Calu3 (cell line): ENCODE measurements at regions not wholly inside any gene's neighbourhood (a gene's known extent, or its start where the extent isn't known, plus 50 kb on each side); places are given as distances from the start of the nearest gene placed in this dataset.

Source experiments
- BruUV-seq: library from RNA; stranded (reverse); fragments of 400-500 nt; replicated peaks from 2 replicates; lab custom pipeline; 2021; lab: Mats Ljungman, UMichigan
- CTCF ChIA-PET: fragments of 300-600 bp; sonication (Branson Sonifier 250); formaldehyde crosslinking; loops from one replicate; lab custom pipeline; 2022; ENCODE audit warnings: antibody characterized with exemption; lab: Charles Lee
- DNase-seq: peaks from one replicate; pipeline ENCODE4 v3.0.0; 2022
- H3K27ac Mint-ChIP-seq: one replicate; pipeline ENCODE4 v1.8.0; 2022; ENCODE audit warnings: mixed read lengths; ENCODE audit not compliant: unreplicated experiment
- H3K27me3 Mint-ChIP-seq: one replicate; pipeline ENCODE4 v1.8.0; 2022; ENCODE audit warnings: mixed read lengths; ENCODE audit not compliant: unreplicated experiment
- H3K36me3 Mint-ChIP-seq: one replicate; pipeline ENCODE4 v1.8.0; 2022; ENCODE audit warnings: mild to moderate bottlenecking, moderate library complexity, mixed read lengths; ENCODE audit not compliant: insufficient read depth, unreplicated experiment
- H3K4me1 Mint-ChIP-seq: one replicate; pipeline ENCODE4 v1.8.0; 2022; ENCODE audit warnings: mild to moderate bottlenecking, low read depth, mixed read lengths; ENCODE audit not compliant: unreplicated experiment
- H3K4me3 Mint-ChIP-seq: one replicate; pipeline ENCODE4 v1.8.0; 2022; ENCODE audit warnings: mild to moderate bottlenecking, low read depth, moderate library complexity, mixed read lengths; ENCODE audit not compliant: unreplicated experiment
- H3K9me3 Mint-ChIP-seq: one replicate; pipeline ENCODE4 v1.8.0; 2022; ENCODE audit warnings: low read depth, mixed read lengths; ENCODE audit not compliant: unreplicated experiment
- intact Hi-C: fragments of 100-400 bp; cut with micrococcal nuclease; formaldehyde crosslinking; loops from one replicate; pipeline ENCODE4 v1.10.0; 2022; ENCODE audit not compliant: unreplicated experiment
- TF ChIP-seq, protein P1 (sequence below): fragments of 200-600 bp; IDR thresholded peaks from one replicate; pipeline ENCODE4 v1.8.0; 2022; ENCODE audit warnings: antibody characterized with exemption; ENCODE audit not compliant: unreplicated experiment

DNA sequence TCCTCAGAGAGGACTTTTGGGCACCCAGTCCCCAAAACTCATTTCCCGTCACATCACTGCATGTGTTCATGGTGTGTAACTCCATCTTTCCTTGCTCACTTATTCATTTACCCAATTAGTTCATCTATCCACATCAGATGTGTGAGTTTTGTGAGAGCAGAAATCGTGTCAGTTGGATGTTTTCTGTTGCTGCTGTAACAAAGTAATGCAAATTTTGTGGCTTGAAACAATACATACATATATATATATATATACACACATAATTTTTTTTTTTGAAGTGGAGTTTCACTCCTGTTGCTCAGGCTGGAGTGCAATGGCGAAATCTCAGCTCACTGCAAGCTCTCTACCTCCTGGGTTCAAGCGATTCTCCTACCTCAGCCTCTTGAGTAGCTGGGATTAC is 70.5 kb upstream of the BOD1 start:
- BruUV-seq: no TSS peak
- Mint-ChIP-seq H3K4me1 (peaks cover 13% of the 10 kb centered on the region), H3K4me3 (no peak overlapping the region), H3K27ac (no peak overlapping the region), H3K36me3 (no peaks in the 10 kb centered on the region), H3K9me3 (peaks cover 5% of the 10 kb centered on the region), H3K27me3 (no peaks in the 10 kb centered on the region)
- intact Hi-C loops: loop anchor here (5.0 kb wide), 1 partner anchor 80 kb away; no protein-coding TSS in a partner anchor
- no peak for DNase-seq
- TF ChIP-seq, protein P1, sequence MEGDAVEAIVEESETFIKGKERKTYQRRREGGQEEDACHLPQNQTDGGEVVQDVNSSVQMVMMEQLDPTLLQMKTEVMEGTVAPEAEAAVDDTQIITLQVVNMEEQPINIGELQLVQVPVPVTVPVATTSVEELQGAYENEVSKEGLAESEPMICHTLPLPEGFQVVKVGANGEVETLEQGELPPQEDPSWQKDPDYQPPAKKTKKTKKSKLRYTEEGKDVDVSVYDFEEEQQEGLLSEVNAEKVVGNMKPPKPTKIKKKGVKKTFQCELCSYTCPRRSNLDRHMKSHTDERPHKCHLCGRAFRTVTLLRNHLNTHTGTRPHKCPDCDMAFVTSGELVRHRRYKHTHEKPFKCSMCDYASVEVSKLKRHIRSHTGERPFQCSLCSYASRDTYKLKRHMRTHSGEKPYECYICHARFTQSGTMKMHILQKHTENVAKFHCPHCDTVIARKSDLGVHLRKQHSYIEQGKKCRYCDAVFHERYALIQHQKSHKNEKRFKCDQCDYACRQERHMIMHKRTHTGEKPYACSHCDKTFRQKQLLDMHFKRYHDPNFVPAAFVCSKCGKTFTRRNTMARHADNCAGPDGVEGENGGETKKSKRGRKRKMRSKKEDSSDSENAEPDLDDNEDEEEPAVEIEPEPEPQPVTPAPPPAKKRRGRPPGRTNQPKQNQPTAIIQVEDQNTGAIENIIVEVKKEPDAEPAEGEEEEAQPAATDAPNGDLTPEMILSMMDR: no peak
- CTCF ChIA-PET: interaction anchor here (1.0 kb wide), 1 partner anchor 8 kb away, joined by 3 read pairs; no protein-coding TSS in a partner anchor

DNA sequence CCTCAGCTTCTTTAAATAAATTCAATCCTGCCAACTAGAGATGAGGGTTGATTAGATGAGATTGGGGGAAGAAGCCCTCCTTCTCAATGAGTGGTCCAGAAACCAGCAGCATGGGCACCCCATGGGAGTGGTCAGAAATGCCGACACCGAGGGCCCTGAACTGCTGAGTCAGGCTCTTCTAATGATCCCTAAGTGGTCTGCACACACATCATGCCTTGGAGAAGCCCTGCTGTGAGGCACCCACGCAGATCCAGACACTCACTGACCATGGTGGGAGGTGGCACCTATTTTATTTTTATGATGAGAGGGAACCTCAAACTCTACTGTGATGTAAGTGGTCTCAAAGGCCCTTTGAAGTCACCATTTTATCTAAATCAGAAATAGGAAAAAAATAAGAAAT is 72.3 kb upstream of the BOD1 start:
- Mint-ChIP-seq H3K4me1 (peaks cover 26% of the 10 kb centered on the region), H3K36me3 (no peaks in the 10 kb centered on the region), H3K9me3 (peaks cover 8% of the 10 kb centered on the region), H3K4me3 (no peak overlapping the region), H3K27me3 (no peaks in the 10 kb centered on the region), H3K27ac (peak overlapping the region; percentile 66)
- intact Hi-C loops: loop anchor here (1.0 to 5.0 kb wide), 3 partner anchors 79 to 285 kb away; no protein-coding TSS in a partner anchor
- TF ChIP-seq, protein P1: no peak
- CTCF ChIA-PET: interaction anchor here (0.7 to 1.5 kb wide), 6 partner anchors 76 to 1443 kb away, joined by 3 to 4 read pairs (median 4); no protein-coding TSS in a partner anchor
- no TSS peak for BruUV-seq
- DNase-seq: peak; percentile 15

DNA sequence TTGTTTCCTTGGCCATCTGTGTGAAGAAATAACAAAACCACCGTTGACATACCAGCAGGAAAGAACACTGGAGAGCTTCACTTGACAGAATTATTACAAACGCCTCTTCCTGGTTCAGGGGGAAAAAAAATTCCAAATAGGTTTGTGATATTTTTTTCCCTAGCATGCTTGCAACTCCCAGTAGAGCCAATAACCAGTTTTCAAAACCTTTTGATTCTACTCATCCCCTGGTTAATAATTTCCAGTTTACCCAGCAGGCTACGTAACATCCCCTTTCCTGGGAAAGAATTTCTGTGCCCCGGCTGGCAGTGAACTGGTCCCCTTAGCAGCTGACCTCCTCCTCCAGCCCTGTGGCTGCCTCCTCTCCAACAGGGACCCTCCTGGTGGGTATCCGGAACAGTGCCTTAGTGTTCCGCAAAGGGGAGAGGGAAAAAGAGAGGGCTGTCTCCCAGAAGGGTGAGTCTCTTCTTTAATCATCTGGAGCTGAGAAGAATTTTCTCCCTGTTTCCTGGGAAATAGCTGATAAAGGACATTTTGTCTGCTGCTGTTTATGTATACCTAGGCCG is 72.8 kb upstream of the BOD1 start:
- no peaks in the 10 kb centered on the region for H3K36me3 Mint-ChIP-seq
- intact Hi-C loops: loop anchor here (1.0 to 5.0 kb wide), 3 partner anchors 78 to 284 kb away; no protein-coding TSS in a partner anchor
- peaks cover 8% of the 10 kb centered on the region for H3K9me3 Mint-ChIP-seq
- peak; percentile 57 for DNase-seq
- CTCF ChIA-PET: interaction anchor here (0.5 to 1.5 kb wide), 8 partner anchors 41 to 1444 kb away, joined by 3 to 4 read pairs (median 4); partner anchors contain the start of gene CPEB4
- TF ChIP-seq, protein P1: no peak
- BruUV-seq: no TSS peak
- peak overlapping the region; percentile 28 for H3K4me3 Mint-ChIP-seq
- peak overlapping the region; percentile 66 for H3K27ac Mint-ChIP-seq
- peaks cover 27% of the 10 kb centered on the region for H3K4me1 Mint-ChIP-seq
- no peaks in the 10 kb centered on the region for H3K27me3 Mint-ChIP-seq

DNA sequence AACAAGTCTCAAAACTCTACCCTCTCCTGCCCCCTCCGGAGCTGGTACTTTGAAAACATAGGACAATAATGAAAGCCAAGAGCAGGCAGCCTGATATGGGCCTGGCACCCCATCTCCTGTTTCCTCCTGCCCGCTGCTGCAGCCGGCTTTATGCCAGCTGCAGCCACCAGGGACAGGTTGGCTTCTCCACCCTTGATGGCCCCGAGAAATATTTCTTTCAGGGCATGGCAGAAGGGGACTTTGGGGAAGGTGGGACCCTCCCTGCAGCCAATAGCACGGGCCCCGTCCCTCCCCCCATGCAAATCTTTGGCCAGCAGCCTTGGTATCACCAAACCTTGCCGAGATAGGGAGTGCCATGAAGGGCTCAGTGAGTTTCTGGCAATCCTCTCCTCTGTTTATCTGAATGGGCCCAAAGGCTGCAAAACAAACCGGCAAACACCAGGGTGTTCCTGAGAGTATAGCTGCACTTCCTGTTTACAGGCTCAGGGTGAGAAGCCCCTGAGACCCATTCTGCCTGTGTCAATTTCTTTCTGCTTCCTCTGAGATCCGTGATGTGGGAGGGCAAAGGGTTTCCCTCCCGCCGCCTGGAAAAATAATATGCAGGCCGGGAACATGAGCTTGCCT is 73.4 kb upstream of the BOD1 start:
- H3K4me3 Mint-ChIP-seq: peak overlapping the region; percentile 28
- CTCF ChIA-PET: interaction anchor here (0.5 to 1.5 kb wide), 5 partner anchors 42 to 228 kb away, joined by 3 to 4 read pairs (median 4); partner anchors contain the start of gene CPEB4
- DNase-seq: peak; percentile 35
- TF ChIP-seq, protein P1: no peak
- intact Hi-C loops: loop anchor here (1.0 to 5.0 kb wide), 3 partner anchors 77 to 283 kb away; no protein-coding TSS in a partner anchor
- no peaks in the 10 kb centered on the region for H3K36me3 Mint-ChIP-seq
- TSS peak; percentile 82 for BruUV-seq
- H3K27me3 Mint-ChIP-seq: no peaks in the 10 kb centered on the region
- H3K4me1 Mint-ChIP-seq: peaks cover 27% of the 10 kb centered on the region
- H3K9me3 Mint-ChIP-seq: peaks cover 8% of the 10 kb centered on the region
- H3K27ac Mint-ChIP-seq: peak overlapping the region; percentile 66
